CD14-positive monocyte (primary cell): ENCODE measurements at regions not wholly inside any gene's neighbourhood (a gene's known extent, or its start where the extent isn't known, plus 50 kb on each side); places are given as distances from the start of the nearest gene placed in this dataset.

Experiments
- DNase-seq, 3 donors: peaks; one replicate each; pipeline ENCODE4 v3.0.0-alpha.2; 2011 to 2022
- H2AFZ ChIP-seq: 2 replicates; pipeline ENCODE4 v1.6.0; 2012; ENCODE audit warnings: mild to moderate bottlenecking, low read depth, low read length, inconsistent platforms; ENCODE audit not compliant: insufficient read depth, poor library complexity, severe bottlenecking
- H3K27ac ChIP-seq, 2 donors: 1 replicate in 1 of 2; 2 replicates in 1 of 2; pipeline ENCODE4 v1.5.1; 2012 to 2013; ENCODE audit warnings: low read length in 2 of 2, control low read depth in 1 of 2, inconsistent platforms in 1 of 2, low read depth in 1 of 2, mild to moderate bottlenecking in 1 of 2
- H3K27me3 ChIP-seq, 2 donors: one replicate each; pipeline versions ENCODE4 v1.6.0 to v1.6.1; 2011 to 2013; ENCODE audit warnings: low read length in 2 of 2; ENCODE audit not compliant: control insufficient read depth in 2 of 2, insufficient read depth in 2 of 2
- H3K36me3 ChIP-seq, 2 donors: replicated peaks in 1 of 2; 1 replicate in 1 of 2; 2 replicates in 1 of 2; pipeline versions ENCODE4 v1.5.1 to v1.6.1; 2012 to 2013; ENCODE audit warnings: low read length in 2 of 2, control low read depth in 1 of 2, inconsistent platforms in 1 of 2, mild to moderate bottlenecking in 1 of 2; ENCODE audit not compliant: insufficient read depth in 2 of 2, control insufficient read depth in 1 of 2
- H3K4me1 ChIP-seq, 2 donors: 1 replicate in 1 of 2; 2 replicates in 1 of 2; pipeline versions ENCODE4 v1.5.1 to v1.6.1; 2012 to 2013; ENCODE audit warnings: low read length in 2 of 2, control low read depth in 1 of 2, inconsistent platforms in 1 of 2, mild to moderate bottlenecking in 1 of 2, moderate library complexity in 1 of 2; ENCODE audit not compliant: insufficient read depth in 2 of 2, control insufficient read depth in 1 of 2
- H3K4me2 ChIP-seq: replicated peaks from 2 replicates; pipeline ENCODE3; 2012; ENCODE audit warnings: low read length, moderate library complexity, mild to moderate bottlenecking; ENCODE audit not compliant: poor library complexity, severe bottlenecking; ENCODE audit errors: extremely low read depth
- H3K4me3 ChIP-seq, 3 experiments: fragments of 200-600 bp in 1 of 3; sonication (generic) in 1 of 3; replicated peaks in 1 of 3; 1 replicate in 2 of 3; 2 replicates in 1 of 3; pipeline ENCODE4 v1.5.1; 2011 to 2013; ENCODE audit warnings: low read length in 3 of 3, mild to moderate bottlenecking in 3 of 3, control low read depth in 2 of 3, low read depth in 2 of 3, inconsistent platforms in 1 of 3, moderate library complexity in 1 of 3
- H3K79me2 ChIP-seq: 2 replicates; pipeline ENCODE4 v1.6.0; 2012; ENCODE audit warnings: mild to moderate bottlenecking, control low read depth, inconsistent platforms, low read length, moderate library complexity; ENCODE audit not compliant: insufficient read depth
- H3K9ac ChIP-seq: 2 replicates; pipeline ENCODE4 v1.6.0; 2017; ENCODE audit warnings: low read length, mild to moderate bottlenecking; ENCODE audit not compliant: insufficient read depth, poor library complexity, severe bottlenecking
- H3K9me3 ChIP-seq, 2 donors: replicated peaks in 1 of 2; 1 replicate in 1 of 2; 2 replicates in 1 of 2; pipeline versions ENCODE4 v1.5.1 to v1.6.1; 2012 to 2013; ENCODE audit warnings: low read length in 2 of 2, control low read depth in 1 of 2; ENCODE audit not compliant: control insufficient read depth in 1 of 2, insufficient read depth in 1 of 2
- H4K20me1 ChIP-seq: 2 replicates; pipeline ENCODE4 v1.6.0; 2012; ENCODE audit warnings: mild to moderate bottlenecking, low read length, control low read depth, moderate library complexity; ENCODE audit not compliant: insufficient read depth
- H3K27ac Mint-ChIP-seq, 7 donors: one replicate each; pipeline ENCODE4 v1.8.0; 2020; ENCODE audit warnings: mild to moderate bottlenecking in 7 of 7, mixed read lengths in 7 of 7, moderate library complexity in 6 of 7, inconsistent platforms in 2 of 7
- H3K27me3 Mint-ChIP-seq, 3 donors: one replicate each; pipeline ENCODE4 v1.8.0; 2021 to 2022; ENCODE audit warnings: low read depth in 3 of 3, mild to moderate bottlenecking in 3 of 3, mixed read lengths in 3 of 3, moderate library complexity in 3 of 3, inconsistent platforms in 1 of 3
- H3K36me3 Mint-ChIP-seq, 2 donors: one replicate each; pipeline ENCODE4 v1.8.0; 2020; ENCODE audit warnings: mixed read lengths in 2 of 2, inconsistent platforms in 1 of 2, mild to moderate bottlenecking in 1 of 2
- H3K4me1 Mint-ChIP-seq: one replicate; pipeline ENCODE4 v1.8.0; 2020; ENCODE audit warnings: mild to moderate bottlenecking, mixed read lengths
- H3K4me3 Mint-ChIP-seq, 2 donors: one replicate each; pipeline ENCODE4 v1.8.0; 2020; ENCODE audit warnings: mild to moderate bottlenecking in 2 of 2, mixed read lengths in 2 of 2, moderate library complexity in 1 of 2
- H3K9me3 Mint-ChIP-seq, 7 donors: one replicate each; pipeline ENCODE4 v1.8.0; 2020 to 2022; ENCODE audit warnings: mixed read lengths in 7 of 7, mild to moderate bottlenecking in 6 of 7, moderate library complexity in 6 of 7, inconsistent platforms in 2 of 7
- CTCF ChIP-seq: fragments of 200-600 bp; IDR thresholded peaks from one replicate; pipeline ENCODE4 v1.8.0; 2022; ENCODE audit warnings: antibody characterized with exemption, mild to moderate bottlenecking
- WGBS: methylation state at CpG from one replicate; pipeline ENCODE4 v1.1.5; 2013; ENCODE audit warnings: missing lambda C conversion rate; ENCODE audit not compliant: insufficient coverage; 5-methylcytosine and 5-hydroxymethylcytosine counted together
- intact Hi-C, 2 donors: fragments of 100-400 bp; cut with micrococcal nuclease; formaldehyde crosslinking; loops; one replicate each; pipeline versions ENCODE4 v1.15.0 to v1.15.1; 2023

GRCh38 chrX:117788339-117788738 lies 328.3 kb downstream of the KLHL13 start:
- WGBS = no CpG with 5 or more reads among the region's 2 CpGs
- H3K9me3 Mint-ChIP-seq = peaks cover 0 to 3% (median 0%) of the 10 kb centered on the region in 7 donors
- H3K4me1 Mint-ChIP-seq = no peaks in the 10 kb centered on the region
- no peaks in the 10 kb centered on the region for H3K79me2 ChIP-seq
- H3K4me1 ChIP-seq = no peaks in the 10 kb centered on the region
- no peak overlapping the region for H3K4me3 ChIP-seq
- TF ChIP-seq CTCF = no peak
- no peaks in the 10 kb centered on the region for H3K9me3 ChIP-seq
- no peak overlapping the region for H3K27ac ChIP-seq
- no peak overlapping the region for H3K9ac ChIP-seq
- no peak overlapping the region for H2AFZ ChIP-seq
- H3K36me3 Mint-ChIP-seq = no peaks in the 10 kb centered on the region
- no peak overlapping the region for H3K4me3 Mint-ChIP-seq
- intact Hi-C loops = no loop called here
- H3K27ac Mint-ChIP-seq = no peak overlapping the region
- no peak for DNase-seq
- no peaks in the 10 kb centered on the region for H4K20me1 ChIP-seq
- H3K4me2 ChIP-seq = no peak overlapping the region
- no peaks in the 10 kb centered on the region for H3K27me3 ChIP-seq
- H3K27me3 Mint-ChIP-seq = no peaks in the 10 kb centered on the region
- no peaks in the 10 kb centered on the region for H3K36me3 ChIP-seq

GRCh38 chrX:117771384-117771783 lies 345.2 kb downstream of the KLHL13 start:
- H3K27me3 Mint-ChIP-seq = peaks cover 0 to 1% (median 0%) of the 10 kb centered on the region in 3 donors
- H3K27ac ChIP-seq = no peak overlapping the region
- H3K4me1 ChIP-seq = no peaks in the 10 kb centered on the region
- no peaks in the 10 kb centered on the region for H3K4me1 Mint-ChIP-seq
- no peaks in the 10 kb centered on the region for H3K36me3 Mint-ChIP-seq
- H3K9me3 Mint-ChIP-seq = peaks cover 0 to 7% (median 2%) of the 10 kb centered on the region in 7 donors
- H3K4me3 ChIP-seq = no peak overlapping the region
- no peaks in the 10 kb centered on the region for H3K9me3 ChIP-seq
- no peak for TF ChIP-seq CTCF
- intact Hi-C loops = no loop called here
- H3K4me3 Mint-ChIP-seq = no peak overlapping the region
- no peak overlapping the region for H3K4me2 ChIP-seq
- H2AFZ ChIP-seq = no peak overlapping the region
- H3K9ac ChIP-seq = no peak overlapping the region
- no peaks in the 10 kb centered on the region for H4K20me1 ChIP-seq
- no peaks in the 10 kb centered on the region for H3K79me2 ChIP-seq
- no peak for DNase-seq
- no peaks in the 10 kb centered on the region for H3K36me3 ChIP-seq
- no peak overlapping the region for H3K27ac Mint-ChIP-seq
- no peaks in the 10 kb centered on the region for H3K27me3 ChIP-seq
